ENCODE measurements at regions not wholly inside any gene's neighbourhood (a gene's known extent, or its start where the extent isn't known, plus 50 kb on each side); places are given as distances from the start of the nearest gene placed in this dataset.

DNA sequence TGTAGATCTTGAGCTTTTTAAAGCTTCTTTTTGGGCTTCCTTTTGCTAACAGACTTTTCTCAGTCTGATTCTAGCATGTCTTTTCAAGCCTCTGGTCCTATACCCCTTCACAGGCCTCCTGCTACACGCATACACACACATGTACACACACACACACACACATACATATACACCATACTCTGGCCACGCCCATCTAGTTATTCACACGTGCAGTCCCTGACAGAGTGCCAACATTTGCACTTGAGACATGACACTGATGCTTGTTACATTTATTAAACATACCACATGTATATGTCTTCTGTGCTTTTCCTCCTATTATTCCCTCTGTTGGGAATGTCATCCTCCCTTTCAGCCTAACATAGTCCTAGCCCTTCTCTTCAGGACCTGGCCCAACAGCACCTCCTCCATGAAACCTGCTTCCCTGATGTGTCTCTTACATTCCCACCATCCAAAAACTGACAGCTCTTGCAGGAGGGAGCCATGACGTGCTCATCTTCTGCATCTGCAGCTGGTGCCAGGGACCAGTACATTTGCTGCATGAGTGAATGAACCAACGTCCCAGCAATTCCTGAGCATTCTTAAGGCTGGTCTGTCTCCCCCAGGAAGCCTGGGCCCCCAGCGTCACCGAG lies 222.1 kb downstream of the ARHGAP12 start:
- TF ChIP-seq, protein P1, sequence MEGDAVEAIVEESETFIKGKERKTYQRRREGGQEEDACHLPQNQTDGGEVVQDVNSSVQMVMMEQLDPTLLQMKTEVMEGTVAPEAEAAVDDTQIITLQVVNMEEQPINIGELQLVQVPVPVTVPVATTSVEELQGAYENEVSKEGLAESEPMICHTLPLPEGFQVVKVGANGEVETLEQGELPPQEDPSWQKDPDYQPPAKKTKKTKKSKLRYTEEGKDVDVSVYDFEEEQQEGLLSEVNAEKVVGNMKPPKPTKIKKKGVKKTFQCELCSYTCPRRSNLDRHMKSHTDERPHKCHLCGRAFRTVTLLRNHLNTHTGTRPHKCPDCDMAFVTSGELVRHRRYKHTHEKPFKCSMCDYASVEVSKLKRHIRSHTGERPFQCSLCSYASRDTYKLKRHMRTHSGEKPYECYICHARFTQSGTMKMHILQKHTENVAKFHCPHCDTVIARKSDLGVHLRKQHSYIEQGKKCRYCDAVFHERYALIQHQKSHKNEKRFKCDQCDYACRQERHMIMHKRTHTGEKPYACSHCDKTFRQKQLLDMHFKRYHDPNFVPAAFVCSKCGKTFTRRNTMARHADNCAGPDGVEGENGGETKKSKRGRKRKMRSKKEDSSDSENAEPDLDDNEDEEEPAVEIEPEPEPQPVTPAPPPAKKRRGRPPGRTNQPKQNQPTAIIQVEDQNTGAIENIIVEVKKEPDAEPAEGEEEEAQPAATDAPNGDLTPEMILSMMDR (IDR thresholded peaks at IDR 0.05), result no peak
- TF ChIP-seq POLR2AphosphoS5 (IDR thresholded peaks at IDR 0.05) (no peak), EP300 (IDR thresholded peaks at IDR 0.05) (no peak), POLR2A (IDR thresholded peaks at IDR 0.05; ENCODE audit: low read depth) (no peak)

Measured in esophagus muscularis mucosa (tissue), 4 donors.